Loucy (cell line): ENCODE measurements at regions not wholly inside any gene's neighbourhood (a gene's known extent, or its start where the extent isn't known, plus 50 kb on each side); places are given as distances from the start of the nearest gene placed in this dataset.

Experiments used
- EZH2phosphoT487 ChIP-seq: fragments of 200-600 bp; IDR thresholded peaks from 2 replicates; pipeline ENCODE4 v1.6.1; 2018; ENCODE audit warnings: antibody characterized with exemption, mild to moderate bottlenecking, moderate library complexity, borderline replicate concordance
- TF ChIP-seq, protein P1 (sequence below): fragments of 200-600 bp; sonication (generic); conservative IDR thresholded peaks from 2 replicates; pipeline ENCODE4 v1.5.1; 2014; ENCODE audit warnings: mild to moderate bottlenecking, antibody characterized with exemption, low read length

DNA sequence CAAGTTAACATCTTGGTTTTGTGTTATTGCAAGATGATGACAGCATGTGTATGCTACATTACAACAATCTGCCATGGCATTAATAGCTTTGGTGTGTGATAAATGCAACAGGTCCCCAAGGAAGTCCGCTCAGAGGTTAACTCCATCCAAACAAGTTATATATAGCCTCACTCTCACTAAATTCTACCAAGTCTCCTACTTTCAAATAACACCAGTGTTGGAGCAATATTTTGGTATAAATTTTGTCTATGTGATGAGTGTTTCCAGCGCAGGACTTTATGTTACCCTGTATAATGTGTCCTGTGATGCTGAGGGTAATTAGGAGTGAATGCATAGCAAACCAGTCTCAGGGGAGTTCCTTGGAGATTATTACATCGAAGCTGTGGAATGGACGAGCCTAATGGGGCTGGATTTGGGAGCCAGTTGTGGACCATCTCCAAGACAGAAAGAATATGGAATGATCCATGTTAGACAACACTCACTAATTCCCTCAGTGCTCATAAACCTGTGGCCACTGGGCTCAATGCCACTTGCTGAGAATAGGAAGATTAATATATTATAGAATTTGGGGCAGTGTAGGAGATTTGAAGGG, 127.6 kb upstream of the CXCL12 start:
- TF ChIP-seq, protein P1, sequence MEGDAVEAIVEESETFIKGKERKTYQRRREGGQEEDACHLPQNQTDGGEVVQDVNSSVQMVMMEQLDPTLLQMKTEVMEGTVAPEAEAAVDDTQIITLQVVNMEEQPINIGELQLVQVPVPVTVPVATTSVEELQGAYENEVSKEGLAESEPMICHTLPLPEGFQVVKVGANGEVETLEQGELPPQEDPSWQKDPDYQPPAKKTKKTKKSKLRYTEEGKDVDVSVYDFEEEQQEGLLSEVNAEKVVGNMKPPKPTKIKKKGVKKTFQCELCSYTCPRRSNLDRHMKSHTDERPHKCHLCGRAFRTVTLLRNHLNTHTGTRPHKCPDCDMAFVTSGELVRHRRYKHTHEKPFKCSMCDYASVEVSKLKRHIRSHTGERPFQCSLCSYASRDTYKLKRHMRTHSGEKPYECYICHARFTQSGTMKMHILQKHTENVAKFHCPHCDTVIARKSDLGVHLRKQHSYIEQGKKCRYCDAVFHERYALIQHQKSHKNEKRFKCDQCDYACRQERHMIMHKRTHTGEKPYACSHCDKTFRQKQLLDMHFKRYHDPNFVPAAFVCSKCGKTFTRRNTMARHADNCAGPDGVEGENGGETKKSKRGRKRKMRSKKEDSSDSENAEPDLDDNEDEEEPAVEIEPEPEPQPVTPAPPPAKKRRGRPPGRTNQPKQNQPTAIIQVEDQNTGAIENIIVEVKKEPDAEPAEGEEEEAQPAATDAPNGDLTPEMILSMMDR = no peak
- no peak for TF ChIP-seq EZH2phosphoT487
